Gastroesophageal sphincter (tissue), 3 donors: ENCODE measurements at regions not wholly inside any gene's neighbourhood (a gene's known extent, or its start where the extent isn't known, plus 50 kb on each side); places are given as distances from the start of the nearest gene placed in this dataset.

Experiments
- POLR2AphosphoS5 ChIP-seq: sonication (generic); formaldehyde crosslinking; IDR thresholded peaks from one replicate; pipeline ENCODE4 v1.6.1; 2017; ENCODE audit warnings: antibody characterized with exemption
- TF ChIP-seq, protein P1 (sequence below), 4 experiments: fragments of 200-600 bp in 2 of 4; fragments of 450-650 bp in 2 of 4; sonication (generic) in 1 of 4; IDR thresholded peaks; one replicate each; pipeline ENCODE4 v1.5.1; 2017 to 2019; ENCODE audit warnings: antibody characterized with exemption in 4 of 4, mild to moderate bottlenecking in 2 of 4, moderate library complexity in 2 of 4

DNA sequence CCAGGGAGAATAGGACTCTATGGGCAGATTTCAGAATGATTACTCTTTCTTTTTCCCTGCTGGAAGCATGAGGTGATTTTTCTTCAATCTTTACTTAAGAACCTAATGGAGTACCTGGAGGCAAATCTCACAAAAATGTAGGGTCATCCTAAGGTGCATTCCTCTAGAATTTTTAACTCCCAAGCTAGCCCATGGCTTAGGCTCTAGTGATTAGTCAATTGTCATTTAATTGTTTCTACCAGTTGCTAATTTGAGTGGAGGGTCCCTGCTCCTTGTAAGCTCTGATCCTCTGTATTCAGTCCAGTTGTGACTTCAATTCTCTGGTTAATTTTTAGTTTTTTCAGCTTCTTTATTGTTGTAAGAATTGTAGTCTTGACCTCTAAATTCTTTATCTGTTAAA, 467.0 kb downstream of the HTR1A start:
- TF ChIP-seq, protein P1, sequence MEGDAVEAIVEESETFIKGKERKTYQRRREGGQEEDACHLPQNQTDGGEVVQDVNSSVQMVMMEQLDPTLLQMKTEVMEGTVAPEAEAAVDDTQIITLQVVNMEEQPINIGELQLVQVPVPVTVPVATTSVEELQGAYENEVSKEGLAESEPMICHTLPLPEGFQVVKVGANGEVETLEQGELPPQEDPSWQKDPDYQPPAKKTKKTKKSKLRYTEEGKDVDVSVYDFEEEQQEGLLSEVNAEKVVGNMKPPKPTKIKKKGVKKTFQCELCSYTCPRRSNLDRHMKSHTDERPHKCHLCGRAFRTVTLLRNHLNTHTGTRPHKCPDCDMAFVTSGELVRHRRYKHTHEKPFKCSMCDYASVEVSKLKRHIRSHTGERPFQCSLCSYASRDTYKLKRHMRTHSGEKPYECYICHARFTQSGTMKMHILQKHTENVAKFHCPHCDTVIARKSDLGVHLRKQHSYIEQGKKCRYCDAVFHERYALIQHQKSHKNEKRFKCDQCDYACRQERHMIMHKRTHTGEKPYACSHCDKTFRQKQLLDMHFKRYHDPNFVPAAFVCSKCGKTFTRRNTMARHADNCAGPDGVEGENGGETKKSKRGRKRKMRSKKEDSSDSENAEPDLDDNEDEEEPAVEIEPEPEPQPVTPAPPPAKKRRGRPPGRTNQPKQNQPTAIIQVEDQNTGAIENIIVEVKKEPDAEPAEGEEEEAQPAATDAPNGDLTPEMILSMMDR (IDR thresholded peaks at IDR 0.05): no peak
- TF ChIP-seq POLR2AphosphoS5: no peak
